ENCODE measurements at regions not wholly inside any gene's neighbourhood (a gene's known extent, or its start where the extent isn't known, plus 50 kb on each side); places are given as distances from the start of the nearest gene placed in this dataset.

DNA sequence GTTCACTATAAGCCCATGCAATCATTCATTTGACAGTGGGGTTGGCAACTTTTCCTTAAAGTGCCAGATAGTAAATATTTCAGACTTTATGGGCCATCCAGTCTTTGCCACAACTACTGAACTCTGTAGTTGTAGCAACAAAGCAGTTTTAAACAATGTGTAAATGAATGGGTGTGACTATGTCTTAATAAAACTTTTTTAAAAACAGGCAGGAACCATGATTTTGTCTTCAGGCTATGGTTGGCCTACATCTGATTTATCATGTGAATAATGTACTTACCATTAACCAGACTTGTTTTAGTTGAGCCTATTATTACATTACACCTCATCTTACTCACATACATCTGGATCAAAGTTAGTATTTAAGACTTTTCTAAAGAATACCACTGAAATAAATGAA lies 361.6 kb downstream of the GABRG2 start:
- Histone ChIP-seq H3K27me3 (ENCODE audit: control insufficient read depth, insufficient read depth, low read length) (no peaks in the 10 kb centered on the region), H3K4me3 (ENCODE audit: low read depth, low read length) (no peak overlapping the region), H3K36me3 (ENCODE audit: control insufficient read depth, insufficient read depth, low read length) (no peaks in the 10 kb centered on the region)
- FAIRE-seq = no peak
- TF ChIP-seq, protein P1, sequence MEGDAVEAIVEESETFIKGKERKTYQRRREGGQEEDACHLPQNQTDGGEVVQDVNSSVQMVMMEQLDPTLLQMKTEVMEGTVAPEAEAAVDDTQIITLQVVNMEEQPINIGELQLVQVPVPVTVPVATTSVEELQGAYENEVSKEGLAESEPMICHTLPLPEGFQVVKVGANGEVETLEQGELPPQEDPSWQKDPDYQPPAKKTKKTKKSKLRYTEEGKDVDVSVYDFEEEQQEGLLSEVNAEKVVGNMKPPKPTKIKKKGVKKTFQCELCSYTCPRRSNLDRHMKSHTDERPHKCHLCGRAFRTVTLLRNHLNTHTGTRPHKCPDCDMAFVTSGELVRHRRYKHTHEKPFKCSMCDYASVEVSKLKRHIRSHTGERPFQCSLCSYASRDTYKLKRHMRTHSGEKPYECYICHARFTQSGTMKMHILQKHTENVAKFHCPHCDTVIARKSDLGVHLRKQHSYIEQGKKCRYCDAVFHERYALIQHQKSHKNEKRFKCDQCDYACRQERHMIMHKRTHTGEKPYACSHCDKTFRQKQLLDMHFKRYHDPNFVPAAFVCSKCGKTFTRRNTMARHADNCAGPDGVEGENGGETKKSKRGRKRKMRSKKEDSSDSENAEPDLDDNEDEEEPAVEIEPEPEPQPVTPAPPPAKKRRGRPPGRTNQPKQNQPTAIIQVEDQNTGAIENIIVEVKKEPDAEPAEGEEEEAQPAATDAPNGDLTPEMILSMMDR (IDR thresholded peaks at IDR 0.05; ENCODE audit: insufficient read depth, low read length, severe bottlenecking) = no peak
- DNase-seq (ENCODE audit: low read depth) = no peak

DNA sequence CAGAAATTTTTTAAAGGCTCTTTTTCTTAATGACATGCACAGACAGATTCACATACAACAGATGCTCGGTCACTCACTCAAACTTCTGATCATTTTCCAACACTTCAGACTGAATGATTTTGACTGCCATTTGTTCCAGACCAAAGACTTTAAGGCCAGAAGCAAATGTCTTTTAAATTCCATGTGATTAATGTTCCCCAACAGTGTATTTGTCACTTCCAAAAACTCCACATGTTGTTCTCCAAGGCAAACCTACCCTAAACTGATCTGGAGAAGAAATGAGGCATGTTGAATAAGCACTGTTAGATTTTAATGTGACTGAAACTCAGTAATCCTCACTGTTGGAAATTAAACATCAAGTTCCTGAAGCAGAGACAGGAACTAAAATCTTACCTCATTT lies 366.7 kb downstream of the GABRG2 start:
- TF ChIP-seq, protein P1 (IDR thresholded peaks at IDR 0.05; ENCODE audit: insufficient read depth, low read length, severe bottlenecking) = no peak
- H3K36me3 ChIP-seq (ENCODE audit: control insufficient read depth, insufficient read depth, low read length) = no peaks in the 10 kb centered on the region
- DNase-seq (ENCODE audit: low read depth) (no peak), FAIRE-seq (no peak)
- no peaks in the 10 kb centered on the region for H3K27me3 ChIP-seq (ENCODE audit: control insufficient read depth, insufficient read depth, low read length)
- no peak overlapping the region for H3K4me3 ChIP-seq (ENCODE audit: low read depth, low read length)

DNA sequence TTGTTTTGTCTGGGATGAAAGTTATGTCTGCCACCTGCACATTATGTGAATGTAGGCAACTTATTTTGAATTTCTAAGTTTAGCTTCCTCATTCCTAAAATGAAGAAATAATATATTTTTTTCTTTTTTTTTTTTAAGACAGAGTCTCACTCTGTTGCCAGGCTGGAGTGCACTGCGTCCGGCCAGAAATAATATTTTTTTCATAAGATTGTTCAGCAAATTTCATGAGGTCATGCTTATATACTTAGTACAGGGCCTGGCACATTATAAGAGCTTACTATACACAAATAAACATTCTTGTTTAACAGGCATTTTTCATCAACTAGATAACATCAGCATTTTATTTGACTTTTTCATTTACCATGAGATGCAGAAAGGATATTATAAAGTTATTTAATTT lies 368.5 kb downstream of the GABRG2 start:
- H3K36me3 ChIP-seq (ENCODE audit: control insufficient read depth, insufficient read depth, low read length) = no peaks in the 10 kb centered on the region
- H3K4me3 ChIP-seq (ENCODE audit: low read depth, low read length) = no peak overlapping the region
- DNase-seq (ENCODE audit: low read depth) (no peak), FAIRE-seq (no peak)
- TF ChIP-seq, protein P1 (IDR thresholded peaks at IDR 0.05; ENCODE audit: insufficient read depth, low read length, severe bottlenecking) = no peak
- no peaks in the 10 kb centered on the region for H3K27me3 ChIP-seq (ENCODE audit: control insufficient read depth, insufficient read depth, low read length)

DNA sequence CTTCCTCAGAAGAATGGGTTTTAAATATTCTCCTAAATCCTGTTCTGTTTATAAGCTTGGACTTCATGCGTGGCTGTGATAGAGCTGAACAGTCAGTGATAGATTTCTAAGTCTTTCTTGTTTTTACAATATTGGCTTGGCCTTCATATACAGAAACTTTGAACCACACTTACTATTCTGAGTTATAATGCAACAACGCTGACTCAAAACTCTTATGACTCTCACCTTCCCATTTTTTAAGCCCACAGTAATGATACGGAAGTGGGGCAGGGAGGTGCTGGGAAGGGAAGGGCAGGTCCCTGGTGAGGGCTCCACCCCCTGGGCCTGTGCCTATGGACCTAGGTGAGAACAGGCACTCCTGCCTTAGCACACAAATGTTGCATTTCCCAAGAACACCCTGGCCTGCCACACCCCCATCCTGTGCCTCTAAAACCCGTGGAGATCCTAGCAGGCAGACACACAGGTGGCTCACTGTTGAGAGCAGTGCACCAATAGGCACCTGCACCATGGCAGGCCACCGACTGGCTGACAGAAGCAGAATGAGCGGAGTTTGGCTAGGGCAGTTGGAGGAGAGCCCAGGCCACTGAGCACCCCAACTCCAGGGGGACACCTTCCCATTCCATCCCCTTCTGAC lies 376.7 kb downstream of the GABRG2 start:
- no peak for FAIRE-seq
- no peak overlapping the region for H3K4me3 ChIP-seq (ENCODE audit: low read depth, low read length)
- DNase-seq (ENCODE audit: low read depth) = no peak
- no peaks in the 10 kb centered on the region for H3K36me3 ChIP-seq (ENCODE audit: control insufficient read depth, insufficient read depth, low read length)
- TF ChIP-seq, protein P1 (IDR thresholded peaks at IDR 0.05; ENCODE audit: insufficient read depth, low read length, severe bottlenecking) = no peak
- no peaks in the 10 kb centered on the region for H3K27me3 ChIP-seq (ENCODE audit: control insufficient read depth, insufficient read depth, low read length)

DNA sequence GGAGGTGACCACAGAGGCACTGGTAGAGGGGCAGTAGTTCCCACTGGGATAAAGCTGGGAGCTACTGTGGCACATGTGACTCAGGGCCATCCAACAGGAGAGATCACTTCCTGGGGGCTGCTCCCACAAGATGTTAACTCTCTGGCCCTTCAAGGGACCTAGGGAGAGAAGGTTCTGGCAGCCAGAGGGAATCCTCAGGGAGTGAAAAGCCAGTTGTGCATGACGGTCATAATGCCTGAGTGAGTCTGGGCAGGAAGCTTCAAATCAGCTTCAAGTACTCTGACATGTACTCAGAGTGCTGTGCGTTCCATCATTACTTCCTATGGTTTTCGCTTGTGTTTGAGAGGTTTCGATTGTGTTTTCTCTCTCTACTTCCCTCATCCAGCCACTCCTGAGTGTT lies 388.5 kb downstream of the GABRG2 start:
- Histone ChIP-seq H3K4me3 (ENCODE audit: low read depth, low read length) (no peak overlapping the region), H3K27me3 (ENCODE audit: control insufficient read depth, insufficient read depth, low read length) (no peaks in the 10 kb centered on the region), H3K36me3 (ENCODE audit: control insufficient read depth, insufficient read depth, low read length) (no peaks in the 10 kb centered on the region)
- DNase-seq (ENCODE audit: low read depth) (no peak), FAIRE-seq (peak; percentile 18)
- TF ChIP-seq, protein P1 (IDR thresholded peaks at IDR 0.05; ENCODE audit: insufficient read depth, low read length, severe bottlenecking) = no peak

DNA sequence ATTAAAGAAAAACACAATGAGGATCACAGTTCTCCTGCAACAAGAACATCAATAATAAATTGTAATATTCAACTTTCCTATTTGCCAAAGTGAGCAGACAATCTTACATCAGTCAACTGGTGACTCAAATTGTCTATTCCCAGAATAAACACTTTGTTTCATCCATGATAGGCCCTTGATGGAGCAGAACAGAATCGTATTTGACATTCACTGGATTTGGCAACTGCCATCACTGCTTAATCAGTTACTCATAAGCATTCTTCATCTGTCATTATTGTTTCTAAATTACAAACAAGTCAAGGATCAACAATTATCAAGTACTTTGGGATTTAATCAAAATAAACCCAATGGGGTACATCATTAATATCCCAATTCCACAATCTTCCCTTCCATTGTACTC lies 398.4 kb downstream of the GABRG2 start:
- DNase-seq (ENCODE audit: low read depth) (no peak), FAIRE-seq (no peak)
- TF ChIP-seq, protein P1 (IDR thresholded peaks at IDR 0.05; ENCODE audit: insufficient read depth, low read length, severe bottlenecking) = no peak
- H3K36me3 ChIP-seq (ENCODE audit: control insufficient read depth, insufficient read depth, low read length) = no peaks in the 10 kb centered on the region
- no peak overlapping the region for H3K4me3 ChIP-seq (ENCODE audit: low read depth, low read length)
- H3K27me3 ChIP-seq (ENCODE audit: control insufficient read depth, insufficient read depth, low read length) = no peaks in the 10 kb centered on the region
